ENCODE measurements at regions not wholly inside any gene's neighbourhood (a gene's known extent, or its start where the extent isn't known, plus 50 kb on each side); places are given as distances from the start of the nearest gene placed in this dataset.
A peak's percentile ranks its signal among the peaks of the same experiment; 100 is the strongest.

DNA sequence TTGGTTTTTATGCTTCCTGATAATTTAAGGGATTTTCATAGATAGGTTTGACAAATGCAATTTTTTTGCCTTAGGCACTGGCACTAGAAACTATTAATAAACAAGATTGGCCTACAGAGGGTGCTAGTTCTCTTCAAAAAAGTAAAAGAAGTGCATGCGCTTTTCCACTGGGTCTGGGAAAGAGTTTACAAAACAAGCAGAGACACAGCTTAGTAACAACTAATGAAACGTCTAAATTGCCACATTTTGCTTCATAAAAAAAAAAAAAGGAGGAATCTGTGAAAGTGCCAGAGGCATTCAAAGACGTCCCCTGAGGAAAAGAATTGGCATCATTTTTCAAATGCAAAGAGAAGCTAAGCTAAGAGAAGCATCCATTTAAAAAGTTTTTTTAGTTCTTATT is 58.3 kb upstream of the EEA1 start:
- peaks cover 32% of the 10 kb centered on the region for H3K4me1 Mint-ChIP-seq (ENCODE audit: low read depth)
- H3K27ac Mint-ChIP-seq = no peak overlapping the region
- H3K36me3 Mint-ChIP-seq (ENCODE audit: insufficient read depth) = peaks cover 6% of the 10 kb centered on the region
- peaks cover 3% of the 10 kb centered on the region for H3K27me3 Mint-ChIP-seq
- H3K9me3 Mint-ChIP-seq (ENCODE audit: low read depth) = peaks cover 13% of the 10 kb centered on the region
- DNase-seq (ENCODE audit: low spot score, unreplicated experiment) = no peak
- H3K4me3 Mint-ChIP-seq (ENCODE audit: low read depth) = no peak overlapping the region
- TF ChIP-seq, protein P1, sequence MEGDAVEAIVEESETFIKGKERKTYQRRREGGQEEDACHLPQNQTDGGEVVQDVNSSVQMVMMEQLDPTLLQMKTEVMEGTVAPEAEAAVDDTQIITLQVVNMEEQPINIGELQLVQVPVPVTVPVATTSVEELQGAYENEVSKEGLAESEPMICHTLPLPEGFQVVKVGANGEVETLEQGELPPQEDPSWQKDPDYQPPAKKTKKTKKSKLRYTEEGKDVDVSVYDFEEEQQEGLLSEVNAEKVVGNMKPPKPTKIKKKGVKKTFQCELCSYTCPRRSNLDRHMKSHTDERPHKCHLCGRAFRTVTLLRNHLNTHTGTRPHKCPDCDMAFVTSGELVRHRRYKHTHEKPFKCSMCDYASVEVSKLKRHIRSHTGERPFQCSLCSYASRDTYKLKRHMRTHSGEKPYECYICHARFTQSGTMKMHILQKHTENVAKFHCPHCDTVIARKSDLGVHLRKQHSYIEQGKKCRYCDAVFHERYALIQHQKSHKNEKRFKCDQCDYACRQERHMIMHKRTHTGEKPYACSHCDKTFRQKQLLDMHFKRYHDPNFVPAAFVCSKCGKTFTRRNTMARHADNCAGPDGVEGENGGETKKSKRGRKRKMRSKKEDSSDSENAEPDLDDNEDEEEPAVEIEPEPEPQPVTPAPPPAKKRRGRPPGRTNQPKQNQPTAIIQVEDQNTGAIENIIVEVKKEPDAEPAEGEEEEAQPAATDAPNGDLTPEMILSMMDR (IDR thresholded peaks at IDR 0.05; ENCODE audit: unreplicated experiment) = peak; percentile 71

DNA sequence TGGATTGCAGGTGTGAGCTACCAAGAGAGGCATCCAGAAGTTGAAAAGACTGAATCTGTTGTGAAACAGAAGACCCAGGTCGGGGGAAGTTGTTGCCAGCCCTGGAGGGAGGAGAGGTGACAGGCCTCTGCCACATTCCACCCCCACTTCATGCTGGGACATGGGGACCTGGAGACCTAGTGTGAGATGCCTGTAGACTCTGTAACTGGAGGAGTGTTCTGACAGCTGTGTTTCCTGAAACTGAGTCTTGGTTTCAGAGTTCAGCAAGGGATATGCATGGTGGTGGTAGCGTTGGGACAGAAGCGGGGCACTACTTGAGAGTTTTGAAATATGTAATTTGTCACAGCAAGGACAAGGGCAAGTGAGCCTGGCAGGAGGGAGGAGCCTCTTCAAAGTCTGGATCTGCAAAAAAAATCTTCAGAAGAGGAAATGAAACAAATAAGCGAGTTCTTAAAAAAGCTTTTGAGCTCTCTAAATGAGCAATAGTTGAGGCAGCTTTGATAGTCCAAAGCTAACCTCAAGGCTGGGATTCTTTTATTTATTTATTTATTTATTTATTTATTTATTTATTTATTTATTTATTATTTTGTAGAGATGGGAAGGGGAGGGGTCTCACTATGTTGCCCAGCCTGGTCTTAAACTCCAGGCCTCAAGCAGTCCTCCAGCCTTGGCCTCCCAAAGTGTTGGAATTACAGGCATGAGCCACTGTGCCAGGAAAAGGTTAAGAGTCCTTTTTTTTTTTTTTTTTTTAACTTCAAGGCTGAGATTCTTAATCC is 58.9 kb upstream of the EEA1 start:
- Mint-ChIP-seq H3K9me3 (ENCODE audit: low read depth) (peaks cover 7% of the 10 kb centered on the region), H3K4me1 (ENCODE audit: low read depth) (peaks cover 32% of the 10 kb centered on the region), H3K36me3 (ENCODE audit: insufficient read depth) (peaks cover 6% of the 10 kb centered on the region), H3K27ac (peak overlapping the region; percentile 80), H3K4me3 (ENCODE audit: low read depth) (no peak overlapping the region), H3K27me3 (peaks cover 3% of the 10 kb centered on the region)
- no peak for DNase-seq (ENCODE audit: low spot score, unreplicated experiment)
- TF ChIP-seq, protein P1 (IDR thresholded peaks at IDR 0.05; ENCODE audit: unreplicated experiment) = no peak

DNA sequence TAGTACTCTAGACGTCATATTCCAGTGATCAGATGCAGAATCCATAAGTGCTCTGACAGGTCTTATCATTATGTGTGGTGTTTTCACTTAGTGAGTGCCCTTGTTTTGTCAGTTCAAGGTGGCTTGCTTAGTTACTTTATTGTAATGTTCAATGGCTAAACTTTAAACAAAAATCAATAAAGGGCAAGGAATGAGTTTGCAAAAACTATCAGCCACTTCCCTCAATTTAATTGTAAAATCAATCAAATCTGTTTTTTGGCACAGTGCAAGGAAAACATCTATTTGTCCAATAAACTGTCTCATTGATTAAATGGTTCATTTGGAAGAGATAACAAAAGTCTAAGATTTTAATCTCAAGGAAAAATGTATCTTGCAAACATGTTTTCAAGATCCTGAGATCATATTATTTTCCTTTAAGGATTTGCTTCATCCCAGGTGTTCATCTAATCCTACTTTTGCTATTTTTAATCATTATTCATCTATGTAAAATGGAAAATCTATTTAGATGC is 59.6 kb upstream of the EEA1 start:
- H3K4me1 Mint-ChIP-seq (ENCODE audit: low read depth) = peaks cover 32% of the 10 kb centered on the region
- DNase-seq (ENCODE audit: low spot score, unreplicated experiment) = no peak
- peaks cover 6% of the 10 kb centered on the region for H3K9me3 Mint-ChIP-seq (ENCODE audit: low read depth)
- peak overlapping the region; percentile 80 for H3K27ac Mint-ChIP-seq
- H3K36me3 Mint-ChIP-seq (ENCODE audit: insufficient read depth) = peaks cover 6% of the 10 kb centered on the region
- peaks cover 3% of the 10 kb centered on the region for H3K27me3 Mint-ChIP-seq
- H3K4me3 Mint-ChIP-seq (ENCODE audit: low read depth) = no peak overlapping the region
- TF ChIP-seq, protein P1 (IDR thresholded peaks at IDR 0.05; ENCODE audit: unreplicated experiment) = no peak

DNA sequence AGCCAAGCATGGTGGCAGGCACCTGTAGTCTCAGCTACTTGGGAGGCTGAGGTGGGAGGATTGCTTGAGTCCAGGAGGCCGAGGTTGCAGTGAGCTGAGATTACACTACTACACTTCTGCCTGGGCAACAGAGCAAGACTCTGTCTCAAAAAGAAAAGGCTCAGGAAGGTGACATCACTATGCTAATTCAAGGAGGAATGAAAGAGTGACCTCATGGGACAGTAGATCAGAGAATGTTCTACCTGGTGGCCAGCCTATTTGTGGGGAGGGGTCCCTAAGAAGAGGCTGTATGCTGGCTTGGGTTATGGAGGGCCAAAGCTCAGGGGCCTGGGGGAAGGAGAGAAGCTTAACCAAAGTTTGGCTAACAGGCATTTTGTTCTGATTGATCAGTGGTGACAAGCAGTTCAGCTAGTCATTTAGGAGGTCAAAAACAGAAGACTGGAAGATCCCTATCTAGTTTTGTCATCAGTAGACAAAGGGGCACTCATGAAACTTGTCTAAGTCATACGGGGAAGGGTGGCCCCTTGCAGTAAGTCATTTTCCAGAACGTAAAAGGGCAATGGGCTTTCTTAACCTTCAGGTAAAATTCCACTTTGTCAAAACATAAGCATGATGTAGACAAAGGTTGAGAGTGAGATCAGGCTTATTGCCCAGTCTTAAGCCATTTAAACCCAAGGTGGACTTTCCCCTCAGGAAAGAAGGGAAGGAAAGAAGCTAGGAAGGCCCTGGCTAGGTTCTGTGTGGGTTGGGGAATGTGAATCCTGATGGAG is 60.8 kb upstream of the EEA1 start:
- peaks cover 3% of the 10 kb centered on the region for H3K36me3 Mint-ChIP-seq (ENCODE audit: insufficient read depth)
- peaks cover 32% of the 10 kb centered on the region for H3K4me1 Mint-ChIP-seq (ENCODE audit: low read depth)
- H3K9me3 Mint-ChIP-seq (ENCODE audit: low read depth) = peaks cover 2% of the 10 kb centered on the region
- H3K27ac Mint-ChIP-seq = peak overlapping the region; percentile 59
- TF ChIP-seq, protein P1 (IDR thresholded peaks at IDR 0.05; ENCODE audit: unreplicated experiment) = no peak
- DNase-seq (ENCODE audit: low spot score, unreplicated experiment) = no peak
- peaks cover 3% of the 10 kb centered on the region for H3K27me3 Mint-ChIP-seq
- no peak overlapping the region for H3K4me3 Mint-ChIP-seq (ENCODE audit: low read depth)

DNA sequence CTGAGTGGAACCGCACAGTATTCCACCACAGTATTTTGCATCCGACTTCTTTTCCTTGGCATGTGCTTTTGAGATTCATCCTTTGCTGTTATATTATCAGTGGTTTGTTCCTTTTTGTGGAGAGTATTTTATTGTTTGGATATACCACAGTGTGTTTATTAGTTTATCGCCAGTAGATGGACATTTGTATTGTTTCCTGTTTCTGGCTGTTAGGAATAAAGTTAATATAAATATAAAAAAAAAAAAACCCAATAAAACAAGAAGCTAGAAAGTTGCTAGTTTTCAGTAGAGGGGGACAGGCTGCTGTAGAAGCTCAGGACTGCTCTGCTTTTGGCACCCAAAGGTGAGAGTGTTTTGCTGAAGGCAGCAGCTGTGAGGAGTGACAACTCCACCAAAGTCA is 62.0 kb upstream of the EEA1 start:
- Mint-ChIP-seq H3K27ac (no peak overlapping the region), H3K9me3 (ENCODE audit: low read depth) (peaks cover 2% of the 10 kb centered on the region), H3K4me1 (ENCODE audit: low read depth) (peaks cover 32% of the 10 kb centered on the region), H3K4me3 (ENCODE audit: low read depth) (no peak overlapping the region), H3K36me3 (ENCODE audit: insufficient read depth) (peaks cover 3% of the 10 kb centered on the region), H3K27me3 (peaks cover 3% of the 10 kb centered on the region)
- TF ChIP-seq, protein P1 (IDR thresholded peaks at IDR 0.05; ENCODE audit: unreplicated experiment) = no peak
- no peak for DNase-seq (ENCODE audit: low spot score, unreplicated experiment)

Measured in progenitor cell of endocrine pancreas (in vitro differentiated cells).